H1 (cell line): ENCODE measurements at regions not wholly inside any gene's neighbourhood (a gene's known extent, or its start where the extent isn't known, plus 50 kb on each side); places are given as distances from the start of the nearest gene placed in this dataset.

Experiments used
- CTCF ChIA-PET: fragments of 300-600 bp; sonication (Branson Sonifier 250); formaldehyde crosslinking; loops from one replicate; lab custom pipeline; 2021; ENCODE audit not compliant: partially characterized antibody; lab: Charles Lee
- POLR2A ChIA-PET: fragments of 300-600 bp; sonication (Branson Sonifier 250); formaldehyde crosslinking; loops from one replicate; lab custom pipeline; 2021; ENCODE audit warnings: inconsistent platforms; ENCODE audit not compliant: partially characterized antibody; lab: Charles Lee
- DNase-seq, 2 experiments: peaks; one replicate each; pipeline versions ENCODE4 v3.0.0 to v3.0.0-alpha.2; 2010 to 2022; ENCODE audit warnings: low spot score in 2 of 2, low read depth in 1 of 2, mixed read lengths in 1 of 2
- FAIRE-seq: peaks from 2 replicates; lab custom pipeline; 2011; peaks lifted over from hg19 to GRCh38; lab: Jason Lieb, UNC
- H2AFZ ChIP-seq: 2 replicates; pipeline ENCODE4 v1.8.1; 2012; ENCODE audit warnings: low read length, inconsistent platforms
- H2AK5ac ChIP-seq: 2 replicates; pipeline ENCODE4 v1.6.1; 2013; ENCODE audit warnings: low read depth, low read length
- H2BK120ac ChIP-seq: replicated peaks from 2 replicates; pipeline ENCODE3; 2013; ENCODE audit warnings: low read depth, low read length, inconsistent platforms
- H2BK12ac ChIP-seq: 2 replicates; pipeline ENCODE4 v1.6.1; 2013; ENCODE audit warnings: low read depth, low read length
- H2BK15ac ChIP-seq: 2 replicates; pipeline ENCODE4 v1.6.1; 2013; ENCODE audit warnings: low read length
- H2BK20ac ChIP-seq: 2 replicates; pipeline ENCODE4 v1.6.1; 2013; ENCODE audit warnings: low read length
- H2BK5ac ChIP-seq: 2 replicates; pipeline ENCODE4 v1.6.1; 2013; ENCODE audit warnings: low read depth, low read length
- H3K14ac ChIP-seq: 2 replicates; pipeline ENCODE4 v1.6.1; 2013; ENCODE audit warnings: inconsistent platforms; ENCODE audit not compliant: insufficient read length
- H3K18ac ChIP-seq: 2 replicates; pipeline ENCODE4 v1.6.1; 2013; ENCODE audit warnings: low read length; ENCODE audit errors: extremely low read depth
- H3K23ac ChIP-seq: 2 replicates; pipeline ENCODE4 v1.6.1; 2013; ENCODE audit warnings: inconsistent platforms; ENCODE audit not compliant: insufficient read length
- H3K23me2 ChIP-seq: 2 replicates; pipeline ENCODE4 v1.6.1; 2013; ENCODE audit warnings: low read depth, low read length
- H3K27ac ChIP-seq: 2 replicates; pipeline ENCODE4 v1.6.1; 2011; ENCODE audit warnings: low read depth, low read length, inconsistent platforms
- H3K27me3 ChIP-seq, 4 experiments: replicated peaks in 1 of 4; 1 replicate in 1 of 4; 2 replicates in 3 of 4; pipeline versions ENCODE4 v1.6.1 to v1.8.1; 2011 to 2013; ENCODE audit warnings: low read length in 3 of 4, mild to moderate bottlenecking in 3 of 4, inconsistent platforms in 2 of 4, mixed read lengths in 2 of 4, moderate library complexity in 1 of 4; ENCODE audit not compliant: control insufficient read depth in 3 of 4, insufficient read depth in 3 of 4; ENCODE audit errors: extremely low read depth in 1 of 4
- H3K36me3 ChIP-seq, 4 experiments: 2 replicates each; pipeline versions ENCODE4 v1.6.1 to v1.8.1; 2011 to 2013; ENCODE audit warnings: mild to moderate bottlenecking in 4 of 4, low read length in 3 of 4, moderate library complexity in 2 of 4, control low read depth in 1 of 4, inconsistent platforms in 1 of 4; ENCODE audit not compliant: insufficient read depth in 4 of 4, control insufficient read depth in 2 of 4
- H3K4ac ChIP-seq: replicated peaks from 2 replicates; pipeline ENCODE3; 2013; ENCODE audit warnings: low read length, low read depth, mixed read lengths, inconsistent platforms; ENCODE audit not compliant: insufficient read length
- H3K4me1 ChIP-seq, 4 experiments: replicated peaks in 1 of 4; 1 replicate in 1 of 4; 2 replicates in 3 of 4; pipeline versions ENCODE4 v1.6.1 to v1.8.1; 2011 to 2013; ENCODE audit warnings: low read length in 3 of 4, inconsistent platforms in 2 of 4, mixed read lengths in 1 of 4; ENCODE audit not compliant: insufficient read depth in 4 of 4, control insufficient read depth in 3 of 4
- H3K4me2 ChIP-seq, 2 experiments: 2 replicates each; pipeline versions ENCODE4 v1.6.1 to v1.8.1; 2011 to 2013; ENCODE audit warnings: low read depth in 2 of 2, low read length in 2 of 2, control low read depth in 1 of 2, inconsistent platforms in 1 of 2, mild to moderate bottlenecking in 1 of 2; ENCODE audit not compliant: insufficient read depth in 1 of 2
- H3K4me3 ChIP-seq, 4 experiments: fragments of 200-600, 300-600 bp in 1 of 4; sonication (generic), shearing (Covaris generic), sonication (Bioruptor Twin) in 1 of 4; 2 replicates each; pipeline versions ENCODE4 v1.5.1 to v1.8.1; 2011 to 2016; ENCODE audit warnings: low read length in 4 of 4, low read depth in 3 of 4, control low read depth in 2 of 4, inconsistent platforms in 2 of 4, mild to moderate bottlenecking in 2 of 4, mixed read lengths in 1 of 4, moderate library complexity in 1 of 4; ENCODE audit not compliant: insufficient read depth in 2 of 4; ENCODE audit errors: extremely low read depth in 1 of 4
- H3K56ac ChIP-seq: replicated peaks from 2 replicates; pipeline ENCODE3; 2013; ENCODE audit warnings: low read depth, mild to moderate bottlenecking, mixed read lengths, low read length, inconsistent platforms; ENCODE audit not compliant: insufficient read length
- H3K79me1 ChIP-seq: 2 replicates; pipeline ENCODE4 v1.6.1; 2013; ENCODE audit warnings: low read depth, low read length, control low read depth
- H3K79me2 ChIP-seq, 2 experiments: 2 replicates each; pipeline versions ENCODE4 v1.6.1 to v1.8.1; 2012 to 2013; ENCODE audit warnings: low read length in 2 of 2, mild to moderate bottlenecking in 2 of 2, inconsistent platforms in 1 of 2; ENCODE audit not compliant: insufficient read depth in 2 of 2, control insufficient read depth in 1 of 2
- H3K9ac ChIP-seq, 4 experiments: replicated peaks in 1 of 4; 1 replicate in 1 of 4; 2 replicates in 3 of 4; pipeline versions ENCODE4 v1.6.1 to v1.8.1; 2011 to 2013; ENCODE audit warnings: low read depth in 3 of 4, low read length in 3 of 4, control low read depth in 2 of 4, mild to moderate bottlenecking in 2 of 4, moderate library complexity in 2 of 4, inconsistent platforms in 1 of 4; ENCODE audit errors: extremely low read depth in 1 of 4
- H3K9me3 ChIP-seq, 2 experiments: 2 replicates each; pipeline versions ENCODE4 v1.6.1 to v1.8.1; 2012 to 2013; ENCODE audit warnings: mild to moderate bottlenecking in 2 of 2, moderate library complexity in 2 of 2, control low read depth in 1 of 2, inconsistent platforms in 1 of 2, low read depth in 1 of 2, low read length in 1 of 2, mixed read lengths in 1 of 2; ENCODE audit not compliant: insufficient read depth in 2 of 2
- H4K20me1 ChIP-seq, 2 experiments: replicated peaks in 1 of 2; 2 replicates each; pipeline versions ENCODE3 to v1.8.1; 2011 to 2013; ENCODE audit warnings: inconsistent platforms in 2 of 2, low read length in 2 of 2, mild to moderate bottlenecking in 1 of 2; ENCODE audit not compliant: insufficient read depth in 2 of 2, control insufficient read depth in 1 of 2
- H4K5ac ChIP-seq: 2 replicates; pipeline ENCODE4 v1.6.1; 2013; ENCODE audit warnings: low read length, low read depth, mixed read lengths, inconsistent platforms; ENCODE audit not compliant: insufficient read length
- H4K8ac ChIP-seq: 2 replicates; pipeline ENCODE4 v1.8.0; 2013; ENCODE audit warnings: mild to moderate bottlenecking, moderate library complexity, low read length, inconsistent platforms; ENCODE audit not compliant: insufficient read depth; ENCODE audit errors: extremely low read depth
- H4K91ac ChIP-seq: replicated peaks from 2 replicates; pipeline ENCODE3; 2013; ENCODE audit warnings: low read length, mixed read lengths, inconsistent platforms; ENCODE audit not compliant: insufficient read length
- ATF2 ChIP-seq: IDR thresholded peaks from 2 replicates; pipeline ENCODE4 v1.6.1; 2012; ENCODE audit warnings: low read length, inconsistent platforms
- CBX5 ChIP-seq: fragments of 300-800, 300-1000 bp; sonication (generic); IDR thresholded peaks from 2 replicates; pipeline ENCODE4 v1.7.1; 2016; ENCODE audit warnings: antibody characterized with exemption, low read length, low read depth
- CHD2 ChIP-seq: IDR thresholded peaks from 2 replicates; pipeline ENCODE4 v1.6.1; 2012; ENCODE audit warnings: low read length, improper control_type of control experiment
- CTCF ChIP-seq, 3 experiments: IDR thresholded peaks; 1 replicate in 2 of 3; 2 replicates in 1 of 3; pipeline versions ENCODE4 v1.5.1 to v1.6.1; 2011; ENCODE audit warnings: low read length in 3 of 3, mild to moderate bottlenecking in 3 of 3, inconsistent platforms in 2 of 3, low read depth in 1 of 3, moderate library complexity in 1 of 3; ENCODE audit not compliant: insufficient read depth in 1 of 3; ENCODE audit errors: control extremely low read depth in 1 of 3
- PHF8 ChIP-seq: fragments of 200-600 bp; sonication (generic); conservative IDR thresholded peaks from 2 replicates; pipeline ENCODE4 v1.7.1; 2012; ENCODE audit warnings: low read depth, mild to moderate bottlenecking, inconsistent platforms, low read length, moderate library complexity
- RAD21 ChIP-seq, 2 experiments: IDR thresholded peaks in 1 of 2; conservative IDR thresholded peaks in 1 of 2; 2 replicates each; pipeline ENCODE4 v1.6.1; 2011; ENCODE audit warnings: low read depth in 2 of 2, low read length in 2 of 2, improper control_type of control experiment in 1 of 2, inconsistent platforms in 1 of 2, mild to moderate bottlenecking in 1 of 2, moderate library complexity in 1 of 2
- RBBP5 ChIP-seq: IDR thresholded peaks from 2 replicates; pipeline ENCODE4 v1.7.1; 2012; ENCODE audit warnings: low read depth, mild to moderate bottlenecking, inconsistent platforms, low read length, moderate library complexity, borderline replicate concordance
- SP2 ChIP-seq: IDR thresholded peaks from 2 replicates; pipeline ENCODE4 v1.6.1; 2012; ENCODE audit warnings: mild to moderate bottlenecking, low read length, inconsistent platforms
- WGBS, 2 experiments: shearing (Covaris generic) in 1 of 2; methylation state at CpG; one replicate each; pipeline versions ENCODE4 v1.1.6 to v1.1.7; 2013 to 2015; ENCODE audit warnings: low lambda C conversion rate in 2 of 2, mixed read lengths in 2 of 2, inconsistent platforms in 1 of 2, low coverage in 1 of 2, missing lambda C conversion rate in 1 of 2; ENCODE audit not compliant: insufficient replicate concordance in 2 of 2, insufficient coverage in 1 of 2, insufficient read length in 1 of 2; ENCODE audit errors: extremely low coverage in 1 of 2, missing lambda C conversion rate in 1 of 2; 5-methylcytosine and 5-hydroxymethylcytosine counted together

- no peak overlapping the region for H2BK12ac ChIP-seq
- TF ChIP-seq CBX5: no peak
- TF ChIP-seq ATF2: no peak
- no peak for TF ChIP-seq SP2
- TF ChIP-seq CHD2: no peak
- peak in 1 of 3 experiments; percentile 1; a peak in 1 of 4 replicates for TF ChIP-seq CTCF (IDR thresholded peaks at IDR 0.05; ENCODE audit: control extremely low read depth in 1 of 3, insufficient read depth in 1 of 3, low read depth in 1 of 3, low read length in 3 of 3)
- no peak for TF ChIP-seq RAD21 (IDR thresholded peaks at IDR 0.05 in 1 of 2, conservative IDR thresholded peaks at IDR 0.05 in 1 of 2; ENCODE audit: low read depth in 2 of 2, low read length in 2 of 2)
- no peak for TF ChIP-seq PHF8
- TF ChIP-seq RBBP5: no peak
- DNase-seq: no peak
- H2BK20ac ChIP-seq: no peak overlapping the region
- H2AK5ac ChIP-seq: no peak overlapping the region
- no peaks in the 10 kb centered on the region for H3K79me1 ChIP-seq
- no peak overlapping the region for H3K4me2 ChIP-seq
- WGBS, 2 experiments: 85% methylated on average over 6 of the region's 6 CpGs; no CpG with 5 or more reads in 1 of the 2 experiments
- H3K4me1 ChIP-seq: no peaks in the 10 kb centered on the region
- H3K9me3 ChIP-seq: no peaks in the 10 kb centered on the region
- POLR2A ChIA-PET: no interaction called here
- H4K91ac ChIP-seq: no peak overlapping the region
- CTCF ChIA-PET: no interaction called here
- no peaks in the 10 kb centered on the region for H3K27me3 ChIP-seq
- H3K9ac ChIP-seq: no peak overlapping the region
- no peak overlapping the region for H3K4me3 ChIP-seq
- no peak overlapping the region for H4K5ac ChIP-seq
- H3K36me3 ChIP-seq: no peaks in the 10 kb centered on the region
- no peak overlapping the region for H3K4ac ChIP-seq
- H3K79me2 ChIP-seq: no peaks in the 10 kb centered on the region
- no peak overlapping the region for H2AFZ ChIP-seq
- no peak overlapping the region for H2BK15ac ChIP-seq
- H3K18ac ChIP-seq: no peak overlapping the region
- no peak overlapping the region for H2BK5ac ChIP-seq
- no peak overlapping the region for H2BK120ac ChIP-seq
- H3K27ac ChIP-seq: no peak overlapping the region
- no peak overlapping the region for H4K8ac ChIP-seq
- H4K20me1 ChIP-seq: no peaks in the 10 kb centered on the region
- H3K23me2 ChIP-seq: no peaks in the 10 kb centered on the region
- H3K56ac ChIP-seq: no peak overlapping the region
- H3K23ac ChIP-seq: no peak overlapping the region
- FAIRE-seq: no peak
- no peak overlapping the region for H3K14ac ChIP-seq
Observed at GRCh38 chr1:198837278-198838021, 198.6 kb downstream of the PTPRC start.
